GM23338 (cell line): ENCODE measurements at regions not wholly inside any gene's neighbourhood (a gene's known extent, or its start where the extent isn't known, plus 50 kb on each side); places are given as distances from the start of the nearest gene placed in this dataset.

ENCODE experiments used
- ATAC-seq: fragments of 200-7000 bp; cut with Tn5 transposase; 3 replicates; pipeline ENCODE4 v1.9.1; 2020
- DNase-seq: peaks from one replicate; pipeline ENCODE4 v3.0.0-alpha.2; 2015; ENCODE audit warnings: low spot score
- H2AFZ ChIP-seq: fragments of 200-600 bp; sonication (generic); 2 replicates; pipeline ENCODE4 v1.8.0; 2016; ENCODE audit warnings: antibody characterized with exemption, mild to moderate bottlenecking, moderate library complexity
- H3F3A ChIP-seq: fragments of 200-600 bp; sonication (generic); replicated peaks from 2 replicates; pipeline ENCODE4 v1.8.0; 2017; ENCODE audit warnings: antibody characterized with exemption, mixed run types, low read depth
- H3K27ac ChIP-seq: fragments of 200-600 bp; sonication (generic); 2 replicates; pipeline ENCODE4 v1.6.1; 2016; ENCODE audit warnings: low read depth
- H3K27me3 ChIP-seq: fragments of 200-600 bp; sonication (generic); 2 replicates; pipeline ENCODE4 v1.8.0; 2016; ENCODE audit warnings: mild to moderate bottlenecking, mixed run types, moderate library complexity; ENCODE audit not compliant: insufficient read depth
- H3K36me3 ChIP-seq: fragments of 200-600 bp; sonication (generic); 2 replicates; pipeline ENCODE4 v1.8.0; 2016; ENCODE audit warnings: mild to moderate bottlenecking; ENCODE audit not compliant: insufficient read depth
- H3K4me1 ChIP-seq: fragments of 200-600 bp; sonication (generic); 2 replicates; pipeline ENCODE4 v1.8.0; 2016; ENCODE audit warnings: mild to moderate bottlenecking, moderate library complexity; ENCODE audit not compliant: insufficient read depth
- H3K4me2 ChIP-seq: fragments of 200-600 bp; sonication (generic); 2 replicates; pipeline ENCODE4 v1.7.1; 2017; ENCODE audit warnings: mixed run types
- H3K4me3 ChIP-seq: fragments of 200-600 bp; sonication (generic); 2 replicates; pipeline ENCODE4 v1.6.1; 2016; ENCODE audit warnings: mixed run types
- H3K79me2 ChIP-seq: fragments of 200-600 bp; sonication (generic); replicated peaks from 2 replicates; pipeline ENCODE4 v1.8.0; 2017; ENCODE audit warnings: mild to moderate bottlenecking; ENCODE audit not compliant: insufficient read depth
- H3K9me2 ChIP-seq: fragments of 200-600 bp; sonication (generic); 2 replicates; pipeline ENCODE4 v1.8.0; 2017; ENCODE audit not compliant: insufficient read depth
- H4K20me1 ChIP-seq: fragments of 200-600 bp; sonication (generic); replicated peaks from 2 replicates; pipeline ENCODE4 v1.8.0; 2017; ENCODE audit warnings: mild to moderate bottlenecking; ENCODE audit not compliant: insufficient read depth
- H3K27ac Mint-ChIP-seq: 2 replicates; pipeline ENCODE4 v1.8.0; 2020; ENCODE audit warnings: inconsistent platforms, mild to moderate bottlenecking, moderate library complexity, mixed read lengths
- H3K27me3 Mint-ChIP-seq: 3 replicates; pipeline ENCODE4 v1.8.0; 2022; ENCODE audit warnings: low read depth, mild to moderate bottlenecking, moderate library complexity, mixed read lengths, inconsistent platforms; ENCODE audit not compliant: insufficient read depth, poor library complexity
- H3K36me3 Mint-ChIP-seq: 3 replicates; pipeline ENCODE4 v1.8.0; 2021; ENCODE audit warnings: low read depth, mild to moderate bottlenecking, inconsistent platforms, moderate library complexity, mixed read lengths
- H3K4me1 Mint-ChIP-seq: 3 replicates; pipeline ENCODE4 v1.8.0; 2020; ENCODE audit warnings: mild to moderate bottlenecking, inconsistent platforms, mixed read lengths
- H3K4me3 Mint-ChIP-seq: 3 replicates; pipeline ENCODE4 v1.8.0; 2021; ENCODE audit warnings: moderate library complexity, mild to moderate bottlenecking, inconsistent platforms, mixed read lengths
- H3K9me3 Mint-ChIP-seq: 3 replicates; pipeline ENCODE4 v1.8.0; 2020; ENCODE audit warnings: moderate library complexity, mild to moderate bottlenecking, inconsistent platforms, mixed read lengths
- CREB1 ChIP-seq: fragments of 250-450 bp; sonication (Bioruptor Pico); IDR thresholded peaks from 2 replicates; pipeline ENCODE4 v1.5.0; 2020; ENCODE audit warnings: low read depth, mild to moderate bottlenecking, moderate library complexity
- CTCF ChIP-seq, 2 experiments: fragments of 200-600 bp in 1 of 2; sonication (generic) in 1 of 2; conservative IDR thresholded peaks; 2 replicates each; pipeline versions ENCODE4 v1.5.1 to v1.6.1; 2016 to 2017; ENCODE audit warnings: antibody characterized with exemption in 2 of 2, low read depth in 2 of 2, mild to moderate bottlenecking in 2 of 2, moderate library complexity in 1 of 2
- ETS1 ChIP-seq: IDR thresholded peaks from 2 replicates; pipeline ENCODE4 v1.6.1; 2016; ENCODE audit warnings: antibody characterized with exemption
- EZH2 ChIP-seq: fragments of 200-600 bp; sonication (generic); IDR thresholded peaks from one replicate; pipeline ENCODE4 v1.8.0; 2017; ENCODE audit warnings: antibody characterized with exemption, mild to moderate bottlenecking, low read depth; ENCODE audit not compliant: unreplicated experiment
- EZH2phosphoT487 ChIP-seq: fragments of 200-600 bp; sonication (generic); IDR thresholded peaks from one replicate; pipeline ENCODE4 v1.8.1; 2018; ENCODE audit warnings: antibody characterized with exemption; ENCODE audit not compliant: unreplicated experiment
- JUNB ChIP-seq: IDR thresholded peaks from one replicate; pipeline ENCODE4 v1.6.1; 2016; ENCODE audit warnings: antibody characterized with exemption; ENCODE audit not compliant: unreplicated experiment
- NANOG ChIP-seq: IDR thresholded peaks from 2 replicates; pipeline ENCODE4 v1.6.1; 2016; ENCODE audit warnings: antibody characterized with exemption, borderline replicate concordance
- POLR2AphosphoS5 ChIP-seq: IDR thresholded peaks from 2 replicates; pipeline ENCODE4 v1.6.1; 2016; ENCODE audit warnings: antibody characterized with exemption, low read depth
- REST ChIP-seq: IDR thresholded peaks from one replicate; pipeline ENCODE4 v1.6.1; 2018; ENCODE audit warnings: antibody characterized with exemption; ENCODE audit not compliant: unreplicated experiment
- STAT1 ChIP-seq: IDR thresholded peaks from one replicate; pipeline ENCODE4 v1.6.1; 2016; ENCODE audit warnings: antibody characterized with exemption; ENCODE audit not compliant: unreplicated experiment
- ZNF114 ChIP-seq: fragments of 250-450 bp; sonication (Bioruptor Pico); IDR thresholded peaks from 2 replicates; pipeline ENCODE4 v1.5.0; 2020; ENCODE audit warnings: mild to moderate bottlenecking, moderate library complexity
- ZNF331 ChIP-seq: fragments of 250-450 bp; sonication (Bioruptor Pico); IDR thresholded peaks from 2 replicates; pipeline ENCODE4 v1.5.0; 2020; ENCODE audit warnings: low read depth, mild to moderate bottlenecking, moderate library complexity
- ZNF462 ChIP-seq: fragments of 250-450 bp; sonication (Bioruptor Pico); IDR thresholded peaks from 2 replicates; pipeline ENCODE4 v1.5.0; 2020; ENCODE audit warnings: mild to moderate bottlenecking, moderate library complexity

GRCh38 chr6:133693565-133693964 lies 195.3 kb upstream of the TCF21 start:
- no peaks in the 10 kb centered on the region for H3K27me3 ChIP-seq
- no peak overlapping the region for H2AFZ ChIP-seq
- no peaks in the 10 kb centered on the region for H3K4me1 ChIP-seq
- H3K36me3 ChIP-seq: peaks cover 4% of the 10 kb centered on the region
- H3K9me2 ChIP-seq: 0 out of 2 replicates have a peak, but pooled peaks cover 3% of the 10 kb centered on the region
- Mint-ChIP-seq H3K9me3 (peaks cover 14% of the 10 kb centered on the region), H3K27ac (no peak overlapping the region), H3K4me3 (no peak overlapping the region), H3K4me1 (peaks cover 4% of the 10 kb centered on the region; the same call in 1 of the 3 replicates), H3K27me3 (no peaks in the 10 kb centered on the region), H3K36me3 (peaks cover 20% of the 10 kb centered on the region)
- no peaks in the 10 kb centered on the region for H4K20me1 ChIP-seq
- H3K79me2 ChIP-seq: no peaks in the 10 kb centered on the region
- no peak for ATAC-seq
- no peak for TF ChIP-seq EZH2
- no peak for TF ChIP-seq EZH2phosphoT487
- no peak for TF ChIP-seq STAT1
- TF ChIP-seq ZNF331 (CRISPR knock-in tag): no peak
- TF ChIP-seq CREB1: no peak
- no peak for TF ChIP-seq POLR2AphosphoS5
- no peak for TF ChIP-seq NANOG
- TF ChIP-seq REST: no peak
- no peak for TF ChIP-seq CTCF (conservative IDR thresholded peaks at IDR 0.05; ENCODE audit: low read depth in 2 of 2)
- no peak for TF ChIP-seq ZNF462 (CRISPR knock-in tag)
- TF ChIP-seq ZNF114: no peak
- TF ChIP-seq ETS1: no peak
- TF ChIP-seq JUNB: no peak
- no peak overlapping the region for H3K4me3 ChIP-seq
- H3K4me2 ChIP-seq: no peak overlapping the region
- H3K27ac ChIP-seq: no peak overlapping the region
- DNase-seq: no peak
- H3F3A ChIP-seq: no peaks in the 10 kb centered on the region
